CD14-positive monocyte (primary cell): ENCODE measurements at regions not wholly inside any gene's neighbourhood (a gene's known extent, or its start where the extent isn't known, plus 50 kb on each side); places are given as distances from the start of the nearest gene placed in this dataset.

Experiments
- DNase-seq, 3 donors: peaks; one replicate each; pipeline ENCODE4 v3.0.0-alpha.2; 2011 to 2022
- H2AFZ ChIP-seq: 2 replicates; pipeline ENCODE4 v1.6.0; 2012; ENCODE audit warnings: mild to moderate bottlenecking, low read depth, low read length, inconsistent platforms; ENCODE audit not compliant: insufficient read depth, poor library complexity, severe bottlenecking
- H3K27ac ChIP-seq, 2 donors: 1 replicate in 1 of 2; 2 replicates in 1 of 2; pipeline ENCODE4 v1.5.1; 2012 to 2013; ENCODE audit warnings: low read length in 2 of 2, control low read depth in 1 of 2, inconsistent platforms in 1 of 2, low read depth in 1 of 2, mild to moderate bottlenecking in 1 of 2
- H3K27me3 ChIP-seq, 2 donors: one replicate each; pipeline versions ENCODE4 v1.6.0 to v1.6.1; 2011 to 2013; ENCODE audit warnings: low read length in 2 of 2; ENCODE audit not compliant: control insufficient read depth in 2 of 2, insufficient read depth in 2 of 2
- H3K36me3 ChIP-seq, 2 donors: replicated peaks in 1 of 2; 1 replicate in 1 of 2; 2 replicates in 1 of 2; pipeline versions ENCODE4 v1.5.1 to v1.6.1; 2012 to 2013; ENCODE audit warnings: low read length in 2 of 2, control low read depth in 1 of 2, inconsistent platforms in 1 of 2, mild to moderate bottlenecking in 1 of 2; ENCODE audit not compliant: insufficient read depth in 2 of 2, control insufficient read depth in 1 of 2
- H3K4me1 ChIP-seq, 2 donors: 1 replicate in 1 of 2; 2 replicates in 1 of 2; pipeline versions ENCODE4 v1.5.1 to v1.6.1; 2012 to 2013; ENCODE audit warnings: low read length in 2 of 2, control low read depth in 1 of 2, inconsistent platforms in 1 of 2, mild to moderate bottlenecking in 1 of 2, moderate library complexity in 1 of 2; ENCODE audit not compliant: insufficient read depth in 2 of 2, control insufficient read depth in 1 of 2
- H3K4me2 ChIP-seq: replicated peaks from 2 replicates; pipeline ENCODE3; 2012; ENCODE audit warnings: low read length, moderate library complexity, mild to moderate bottlenecking; ENCODE audit not compliant: poor library complexity, severe bottlenecking; ENCODE audit errors: extremely low read depth
- H3K4me3 ChIP-seq, 3 experiments: fragments of 200-600 bp in 1 of 3; sonication (generic) in 1 of 3; replicated peaks in 1 of 3; 1 replicate in 2 of 3; 2 replicates in 1 of 3; pipeline ENCODE4 v1.5.1; 2011 to 2013; ENCODE audit warnings: low read length in 3 of 3, mild to moderate bottlenecking in 3 of 3, control low read depth in 2 of 3, low read depth in 2 of 3, inconsistent platforms in 1 of 3, moderate library complexity in 1 of 3
- H3K79me2 ChIP-seq: 2 replicates; pipeline ENCODE4 v1.6.0; 2012; ENCODE audit warnings: mild to moderate bottlenecking, control low read depth, inconsistent platforms, low read length, moderate library complexity; ENCODE audit not compliant: insufficient read depth
- H3K9ac ChIP-seq: 2 replicates; pipeline ENCODE4 v1.6.0; 2017; ENCODE audit warnings: low read length, mild to moderate bottlenecking; ENCODE audit not compliant: insufficient read depth, poor library complexity, severe bottlenecking
- H3K9me3 ChIP-seq, 2 donors: replicated peaks in 1 of 2; 1 replicate in 1 of 2; 2 replicates in 1 of 2; pipeline versions ENCODE4 v1.5.1 to v1.6.1; 2012 to 2013; ENCODE audit warnings: low read length in 2 of 2, control low read depth in 1 of 2; ENCODE audit not compliant: control insufficient read depth in 1 of 2, insufficient read depth in 1 of 2
- H4K20me1 ChIP-seq: 2 replicates; pipeline ENCODE4 v1.6.0; 2012; ENCODE audit warnings: mild to moderate bottlenecking, low read length, control low read depth, moderate library complexity; ENCODE audit not compliant: insufficient read depth
- H3K27ac Mint-ChIP-seq, 7 donors: one replicate each; pipeline ENCODE4 v1.8.0; 2020; ENCODE audit warnings: mild to moderate bottlenecking in 7 of 7, mixed read lengths in 7 of 7, moderate library complexity in 6 of 7, inconsistent platforms in 2 of 7
- H3K27me3 Mint-ChIP-seq, 3 donors: one replicate each; pipeline ENCODE4 v1.8.0; 2021 to 2022; ENCODE audit warnings: low read depth in 3 of 3, mild to moderate bottlenecking in 3 of 3, mixed read lengths in 3 of 3, moderate library complexity in 3 of 3, inconsistent platforms in 1 of 3
- H3K36me3 Mint-ChIP-seq, 2 donors: one replicate each; pipeline ENCODE4 v1.8.0; 2020; ENCODE audit warnings: mixed read lengths in 2 of 2, inconsistent platforms in 1 of 2, mild to moderate bottlenecking in 1 of 2
- H3K4me1 Mint-ChIP-seq: one replicate; pipeline ENCODE4 v1.8.0; 2020; ENCODE audit warnings: mild to moderate bottlenecking, mixed read lengths
- H3K4me3 Mint-ChIP-seq, 2 donors: one replicate each; pipeline ENCODE4 v1.8.0; 2020; ENCODE audit warnings: mild to moderate bottlenecking in 2 of 2, mixed read lengths in 2 of 2, moderate library complexity in 1 of 2
- H3K9me3 Mint-ChIP-seq, 7 donors: one replicate each; pipeline ENCODE4 v1.8.0; 2020 to 2022; ENCODE audit warnings: mixed read lengths in 7 of 7, mild to moderate bottlenecking in 6 of 7, moderate library complexity in 6 of 7, inconsistent platforms in 2 of 7
- CTCF ChIP-seq: fragments of 200-600 bp; IDR thresholded peaks from one replicate; pipeline ENCODE4 v1.8.0; 2022; ENCODE audit warnings: antibody characterized with exemption, mild to moderate bottlenecking
- WGBS: methylation state at CpG from one replicate; pipeline ENCODE4 v1.1.5; 2013; ENCODE audit warnings: missing lambda C conversion rate; ENCODE audit not compliant: insufficient coverage; 5-methylcytosine and 5-hydroxymethylcytosine counted together
- intact Hi-C, 2 donors: fragments of 100-400 bp; cut with micrococcal nuclease; formaldehyde crosslinking; loops; one replicate each; pipeline versions ENCODE4 v1.15.0 to v1.15.1; 2023

- Mint-ChIP-seq H3K27ac (peak overlapping the region in 1 of 7 donors; percentile 64), H3K27me3 (peaks cover 17 to 25% (median 18%) of the 10 kb centered on the region in 3 donors), H3K4me1 (peaks cover 4% of the 10 kb centered on the region), H3K4me3 (no peak overlapping the region), H3K36me3 (no peaks in the 10 kb centered on the region), H3K9me3 (no peaks in the 10 kb centered on the region)
- H3K9ac ChIP-seq, result no peak overlapping the region
- DNase-seq, result no peak
- no peak overlapping the region for H3K27ac ChIP-seq
- no peak overlapping the region for H3K4me3 ChIP-seq
- H3K79me2 ChIP-seq, result no peaks in the 10 kb centered on the region
- WGBS, result 76% methylated on average over 7 of the region's 14 CpGs
- H3K9me3 ChIP-seq, result no peaks in the 10 kb centered on the region
- H2AFZ ChIP-seq, result no peak overlapping the region
- intact Hi-C loops, result no loop called here
- no peaks in the 10 kb centered on the region for H3K36me3 ChIP-seq
- TF ChIP-seq CTCF, result no peak
- H3K4me2 ChIP-seq, result no peak overlapping the region
- H4K20me1 ChIP-seq, result no peaks in the 10 kb centered on the region
- H3K27me3 ChIP-seq, result peaks cover 4% of the 10 kb centered on the region in 2 donors
- H3K4me1 ChIP-seq, result no peaks in the 10 kb centered on the region
These were observed 74.6 kb upstream of the CSF3R start for GRCh38 chr1:36557041-36558000.

- Mint-ChIP-seq H3K4me3 (no peak overlapping the region), H3K36me3 (no peaks in the 10 kb centered on the region), H3K4me1 (peaks cover 4% of the 10 kb centered on the region), H3K9me3 (no peaks in the 10 kb centered on the region), H3K27me3 (peaks cover 17 to 29% (median 22%) of the 10 kb centered on the region in 3 donors), H3K27ac (peak overlapping the region in 1 of 7 donors; percentile 37)
- Histone ChIP-seq H3K4me3 (no peak overlapping the region), H3K9me3 (no peaks in the 10 kb centered on the region), H3K27me3 (peaks cover 4% of the 10 kb centered on the region in 2 donors), H3K4me2 (no peak overlapping the region), H3K79me2 (no peaks in the 10 kb centered on the region), H4K20me1 (no peaks in the 10 kb centered on the region), H3K36me3 (no peaks in the 10 kb centered on the region), H3K27ac (no peak overlapping the region), H3K9ac (no peak overlapping the region), H3K4me1 (no peaks in the 10 kb centered on the region), H2AFZ (no peak overlapping the region)
- no peak for TF ChIP-seq CTCF
- no peak for DNase-seq
- intact Hi-C loops, result no loop called here
- no CpG with 5 or more reads among the region's 5 CpGs for WGBS
These were observed 72.3 kb upstream of the CSF3R start for GRCh38 chr1:36555041-36555440.
